ENCODE measurements at regions not wholly inside any gene's neighbourhood (a gene's known extent, or its start where the extent isn't known, plus 50 kb on each side); places are given as distances from the start of the nearest gene placed in this dataset.

DNA sequence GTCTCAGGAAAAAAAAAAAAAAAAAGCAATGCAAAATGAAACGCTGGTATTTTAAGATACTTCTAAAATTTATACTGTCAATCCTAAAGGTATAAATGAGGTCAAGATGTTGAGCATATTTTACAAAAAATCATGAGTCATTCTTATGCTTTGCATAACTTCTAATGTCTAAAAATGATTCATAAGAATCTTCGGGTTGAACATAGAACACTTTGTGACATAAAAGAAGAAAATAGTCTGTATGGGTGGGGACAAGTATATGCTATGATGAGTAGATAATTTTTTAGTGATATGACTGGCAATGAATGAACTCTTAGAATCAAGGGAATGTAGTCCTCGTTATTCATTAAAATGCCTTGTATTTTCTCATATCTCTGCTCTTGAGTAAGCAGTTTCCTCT, 416.9 kb upstream of the USP24 start:
- H3K4me3 ChIP-seq (ENCODE audit: low read depth, poor library complexity, severe bottlenecking) = no peak overlapping the region
- 13 to 15% methylated on average over 3 of the region's 3 CpGs for WGBS, 2 donors
- no peak for DNase-seq (ENCODE audit: low spot score in 2 of 2)
- intact Hi-C loops (cut with DNase I; ENCODE audit: low total_unique reads) = no loop called here
- no peak for TF ChIP-seq POLR2A (IDR thresholded peaks at IDR 0.05)
- TF ChIP-seq, protein P1, sequence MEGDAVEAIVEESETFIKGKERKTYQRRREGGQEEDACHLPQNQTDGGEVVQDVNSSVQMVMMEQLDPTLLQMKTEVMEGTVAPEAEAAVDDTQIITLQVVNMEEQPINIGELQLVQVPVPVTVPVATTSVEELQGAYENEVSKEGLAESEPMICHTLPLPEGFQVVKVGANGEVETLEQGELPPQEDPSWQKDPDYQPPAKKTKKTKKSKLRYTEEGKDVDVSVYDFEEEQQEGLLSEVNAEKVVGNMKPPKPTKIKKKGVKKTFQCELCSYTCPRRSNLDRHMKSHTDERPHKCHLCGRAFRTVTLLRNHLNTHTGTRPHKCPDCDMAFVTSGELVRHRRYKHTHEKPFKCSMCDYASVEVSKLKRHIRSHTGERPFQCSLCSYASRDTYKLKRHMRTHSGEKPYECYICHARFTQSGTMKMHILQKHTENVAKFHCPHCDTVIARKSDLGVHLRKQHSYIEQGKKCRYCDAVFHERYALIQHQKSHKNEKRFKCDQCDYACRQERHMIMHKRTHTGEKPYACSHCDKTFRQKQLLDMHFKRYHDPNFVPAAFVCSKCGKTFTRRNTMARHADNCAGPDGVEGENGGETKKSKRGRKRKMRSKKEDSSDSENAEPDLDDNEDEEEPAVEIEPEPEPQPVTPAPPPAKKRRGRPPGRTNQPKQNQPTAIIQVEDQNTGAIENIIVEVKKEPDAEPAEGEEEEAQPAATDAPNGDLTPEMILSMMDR (IDR thresholded peaks at IDR 0.05) = no peak

DNA sequence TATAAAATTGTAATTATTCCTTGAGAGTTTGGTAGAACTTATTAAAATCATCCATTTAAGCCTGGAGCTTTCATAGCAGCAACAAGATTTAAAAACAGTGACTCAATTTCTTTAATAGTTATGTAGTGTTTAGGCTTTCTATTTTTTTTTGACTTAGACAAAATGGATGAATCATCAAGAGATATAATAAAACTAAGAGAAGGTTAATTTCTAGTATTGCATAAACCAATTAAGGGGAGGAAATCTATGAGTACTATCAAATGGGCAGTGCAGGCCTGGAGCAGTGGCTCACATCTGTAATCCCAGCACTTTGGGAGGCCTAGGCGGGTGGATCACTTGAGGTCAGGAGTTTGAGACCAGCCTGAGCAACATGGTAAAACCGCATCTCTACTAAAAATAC, 416.3 kb upstream of the USP24 start:
- 74 to 83% methylated on average over 2 of the region's 2 CpGs for WGBS, 2 donors
- intact Hi-C loops (cut with DNase I; ENCODE audit: low total_unique reads) = no loop called here
- H3K4me3 ChIP-seq (ENCODE audit: low read depth, poor library complexity, severe bottlenecking) = no peak overlapping the region
- no peak for DNase-seq (ENCODE audit: low spot score in 2 of 2)
- TF ChIP-seq POLR2A (IDR thresholded peaks at IDR 0.05) = no peak
- TF ChIP-seq, protein P1 (IDR thresholded peaks at IDR 0.05) = no peak

DNA sequence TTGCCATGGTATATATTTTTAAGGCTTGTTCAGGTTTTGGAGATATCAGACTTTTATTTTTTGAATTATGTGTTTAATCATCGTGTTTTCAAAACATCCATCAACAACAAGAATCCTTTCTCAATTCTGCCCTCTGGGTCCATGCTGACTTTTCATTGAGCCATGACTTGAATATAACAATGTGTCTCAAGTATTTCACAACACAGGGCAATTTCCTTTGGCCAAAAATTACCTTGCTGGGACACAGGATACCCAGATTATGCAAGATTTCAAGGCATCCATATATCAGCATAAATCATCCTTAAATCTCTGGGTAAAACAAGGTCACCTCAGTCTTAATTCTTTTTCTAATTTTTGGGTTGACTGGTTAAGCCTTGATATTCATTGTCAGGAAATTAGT, 411.2 kb upstream of the USP24 start:
- TF ChIP-seq, protein P1 (IDR thresholded peaks at IDR 0.05) = no peak
- TF ChIP-seq POLR2A (IDR thresholded peaks at IDR 0.05) = no peak
- DNase-seq (ENCODE audit: low spot score in 2 of 2) = peak in 1 of 2 donors; percentile 26
- intact Hi-C loops (cut with DNase I; ENCODE audit: low total_unique reads) = no loop called here
- 35 to 50% methylated on average over 1 of the region's 1 CpG for WGBS, 2 donors
- H3K4me3 ChIP-seq (ENCODE audit: low read depth, poor library complexity, severe bottlenecking) = no peak overlapping the region

DNA sequence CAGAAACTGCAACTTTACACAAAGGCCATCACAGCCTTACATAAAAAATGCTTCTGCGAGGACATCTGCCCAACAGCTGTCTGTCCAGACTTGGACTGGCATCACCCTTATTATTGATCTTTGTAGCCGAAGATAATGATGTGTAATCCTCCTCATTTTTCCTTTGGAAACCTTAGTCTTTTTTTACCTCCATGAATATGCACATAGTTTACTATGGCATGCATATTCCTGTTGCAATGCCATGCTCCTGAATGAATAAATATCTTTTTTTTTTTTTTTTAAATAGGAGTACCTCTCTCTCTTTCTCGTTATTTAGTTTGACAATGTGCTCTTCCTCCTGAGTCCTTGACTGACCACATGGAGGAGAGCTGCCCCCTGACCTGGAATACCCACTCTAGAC, 409.6 kb upstream of the USP24 start:
- 61 to 84% methylated on average over 3 of the region's 3 CpGs for WGBS, 2 donors
- no peak overlapping the region for H3K4me3 ChIP-seq (ENCODE audit: low read depth, poor library complexity, severe bottlenecking)
- intact Hi-C loops (cut with DNase I; ENCODE audit: low total_unique reads) = no loop called here
- no peak for TF ChIP-seq POLR2A (IDR thresholded peaks at IDR 0.05)
- TF ChIP-seq, protein P1 (IDR thresholded peaks at IDR 0.05) = no peak
- no peak for DNase-seq (ENCODE audit: low spot score in 2 of 2)

DNA sequence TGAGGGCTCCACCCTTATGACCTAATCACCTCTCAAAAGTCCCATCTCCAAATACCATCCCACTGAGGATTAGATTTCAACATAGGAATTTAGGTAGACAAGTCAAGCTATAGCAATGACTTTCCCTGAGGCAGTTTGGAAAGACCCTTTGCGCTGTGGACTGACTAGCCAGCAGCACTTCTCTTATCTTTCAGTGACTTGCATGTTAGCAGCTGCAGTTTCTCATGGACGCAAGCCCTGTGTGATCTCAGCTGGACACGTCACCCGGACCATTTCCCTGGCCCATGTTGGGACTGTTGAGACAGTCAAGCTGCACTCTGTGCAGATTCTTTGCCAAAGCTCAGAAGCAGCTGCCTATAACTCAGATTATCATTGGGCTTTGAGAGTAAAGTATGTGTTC, 408.1 kb upstream of the USP24 start:
- H3K4me3 ChIP-seq (ENCODE audit: low read depth, poor library complexity, severe bottlenecking) = no peak overlapping the region
- TF ChIP-seq, protein P1 (IDR thresholded peaks at IDR 0.05) = no peak
- TF ChIP-seq POLR2A (IDR thresholded peaks at IDR 0.05) = no peak
- intact Hi-C loops (cut with DNase I; ENCODE audit: low total_unique reads) = no loop called here
- 72 to 76% methylated on average over 4 of the region's 4 CpGs for whole genome bisulfite sequencing, 2 donors
- no peak for DNase-seq (ENCODE audit: low spot score in 2 of 2)

DNA sequence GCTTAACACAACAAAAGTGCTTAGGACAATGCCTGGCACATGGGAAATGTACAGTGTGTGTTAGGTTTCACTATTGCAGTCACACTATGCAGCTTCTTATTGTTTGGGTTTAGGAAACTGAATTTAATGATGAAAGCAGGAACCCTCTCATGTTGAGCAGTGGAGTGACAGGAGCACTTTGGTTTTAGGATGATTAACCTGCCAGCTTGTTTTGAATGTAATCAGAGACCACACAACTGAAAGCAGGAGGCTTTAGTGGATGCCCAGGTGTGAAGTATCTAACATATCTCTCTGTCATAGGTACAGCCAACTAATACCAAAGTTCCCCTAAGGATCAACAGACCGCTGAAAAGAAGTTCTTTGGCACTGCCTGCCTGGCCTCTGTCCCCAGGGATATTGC, 406.9 kb upstream of the USP24 start:
- no peak overlapping the region for H3K4me3 ChIP-seq (ENCODE audit: low read depth, poor library complexity, severe bottlenecking)
- 80 to 83% methylated on average over 1 of the region's 1 CpG for WGBS, 2 donors
- DNase-seq (ENCODE audit: low spot score in 2 of 2) = no peak
- intact Hi-C loops (cut with DNase I; ENCODE audit: low total_unique reads) = no loop called here
- TF ChIP-seq, protein P1 (IDR thresholded peaks at IDR 0.05) = no peak
- TF ChIP-seq POLR2A (IDR thresholded peaks at IDR 0.05) = no peak

All from lower leg skin (tissue), 4 donors.